Kidney glomerular epithelial cell (primary cell): ENCODE measurements at regions not wholly inside any gene's neighbourhood (a gene's known extent, or its start where the extent isn't known, plus 50 kb on each side); places are given as distances from the start of the nearest gene placed in this dataset.
"Not testable (repeated sequence)": the region's sequence is repeated elsewhere in the genome, so short reads cannot be mapped to it uniquely, and the experiment has no call there.

Experiments
- DNase-seq: peaks from one replicate; lab custom pipeline; 2025; lab: John Stamatoyannopoulos, UW

- no peak for DNase-seq
These were observed 148.8 kb upstream of the ZNF608 start for GRCh38 chr5:124895236-124895635.

- no peak for DNase-seq
These were observed 154.6 kb upstream of the ZNF608 start for GRCh38 chr5:124901081-124901480.

GRCh38 chr5:124902097-124902821 is 155.8 kb upstream of the ZNF608 start:
- peak; percentile 73 for DNase-seq

GRCh38 chr5:124905256-124906130 is 159.1 kb upstream of the ZNF608 start:
- no peak for DNase-seq

- peak; percentile 32 for DNase-seq
These were observed 160.1 kb upstream of the ZNF608 start for GRCh38 chr5:124906339-124907097.

- no peak for DNase-seq
These were observed 160.7 kb upstream of the ZNF608 start for GRCh38 chr5:124907098-124907644.

GRCh38 chr5:124908581-124909451 is 162.4 kb upstream of the ZNF608 start:
- peak; percentile 49 for DNase-seq

GRCh38 chr5:124909734-124910133 is 163.3 kb upstream of the ZNF608 start:
- no peak for DNase-seq

GRCh38 chr5:124910354-124911016 is 164.0 kb upstream of the ZNF608 start:
- DNase-seq = no peak

- no peak for DNase-seq
These were observed 166.3 kb upstream of the ZNF608 start for GRCh38 chr5:124912638-124913328.

GRCh38 chr5:124913329-124913653 is 166.9 kb upstream of the ZNF608 start:
- no peak for DNase-seq

GRCh38 chr5:124916313-124916712 is 169.9 kb upstream of the ZNF608 start:
- DNase-seq = not testable (repeated sequence)

- DNase-seq = no peak
These were observed 172.2 kb upstream of the ZNF608 start for GRCh38 chr5:124918618-124919017.

GRCh38 chr5:124919076-124919475 is 172.6 kb upstream of the ZNF608 start:
- no peak for DNase-seq

GRCh38 chr5:124919747-124920525 is 173.5 kb upstream of the ZNF608 start:
- DNase-seq = no peak

GRCh38 chr5:124920909-124921666 is 174.6 kb upstream of the ZNF608 start:
- no peak for DNase-seq

GRCh38 chr5:124921694-124922093 is 175.3 kb upstream of the ZNF608 start:
- DNase-seq = no peak

GRCh38 chr5:124922255-124922975 is 176.0 kb upstream of the ZNF608 start:
- no peak for DNase-seq
